OCI-LY1 (cell line): ENCODE measurements at regions not wholly inside any gene's neighbourhood (a gene's known extent, or its start where the extent isn't known, plus 50 kb on each side); places are given as distances from the start of the nearest gene placed in this dataset.

Experiments used
- H2AFZ ChIP-seq: fragments of 200-600 bp; sonication (generic), shearing (Covaris generic); 2 replicates; pipeline ENCODE4 v1.6.0; 2014; ENCODE audit warnings: antibody characterized with exemption, mild to moderate bottlenecking, low read length
- H3F3A ChIP-seq: fragments of 200-600 bp; sonication (generic), shearing (Covaris generic); 2 replicates; pipeline ENCODE4 v1.6.0; 2014; ENCODE audit warnings: mild to moderate bottlenecking, antibody characterized with exemption, low read length, moderate library complexity; ENCODE audit not compliant: insufficient read depth
- H3K27ac ChIP-seq: fragments of 200-600 bp; sonication (generic); 2 replicates; pipeline ENCODE4 v1.5.1; 2014; ENCODE audit warnings: low read length, mixed run types, mild to moderate bottlenecking, low read depth; ENCODE audit not compliant: poor library complexity, severe bottlenecking
- H3K27me3 ChIP-seq: fragments of 200-600 bp; sonication (generic); 2 replicates; pipeline ENCODE4 v1.6.0; 2014; ENCODE audit warnings: antibody characterized with exemption, mild to moderate bottlenecking, low read length, moderate library complexity; ENCODE audit not compliant: insufficient read depth
- H3K36me3 ChIP-seq: fragments of 200-600 bp; sonication (generic); 2 replicates; pipeline ENCODE4 v1.6.1; 2014; ENCODE audit warnings: mild to moderate bottlenecking, antibody characterized with exemption, low read length, moderate library complexity, mixed read lengths; ENCODE audit not compliant: insufficient read depth
- H3K4me1 ChIP-seq: fragments of 200-600 bp; sonication (generic); 2 replicates; pipeline ENCODE4 v1.5.1; 2014; ENCODE audit warnings: mild to moderate bottlenecking, low read length, moderate library complexity; ENCODE audit not compliant: insufficient read depth, severe bottlenecking
- H3K4me2 ChIP-seq: fragments of 200-600 bp; sonication (generic), shearing (Covaris generic); 2 replicates; pipeline ENCODE4 v1.6.1; 2014; ENCODE audit warnings: low read length
- H3K4me3 ChIP-seq: fragments of 200-600 bp; sonication (generic); 2 replicates; pipeline ENCODE4 v1.5.1; 2014; ENCODE audit warnings: low read length, low read depth, mild to moderate bottlenecking, mixed read lengths; ENCODE audit not compliant: poor library complexity, severe bottlenecking
- H3K79me2 ChIP-seq: fragments of 200-600 bp; shearing (Covaris generic); 2 replicates; pipeline ENCODE4 v1.6.1; 2016; ENCODE audit warnings: mixed run types, low read length, mixed read lengths; ENCODE audit not compliant: insufficient read depth
- H3K9ac ChIP-seq: fragments of 200-600 bp; sonication (generic), shearing (Covaris generic); 2 replicates; pipeline ENCODE4 v1.6.1; 2014; ENCODE audit warnings: mild to moderate bottlenecking, low read length, mixed read lengths
- H3K9me2 ChIP-seq: fragments of 200-600 bp; sonication (generic), shearing (Covaris generic); 2 replicates; pipeline ENCODE4 v1.6.1; 2014; ENCODE audit warnings: low read depth, mild to moderate bottlenecking, low read length, mixed read lengths
- H3K9me3 ChIP-seq: fragments of 200-600 bp; shearing (Covaris generic); 2 replicates; pipeline ENCODE4 v1.6.1; 2014; ENCODE audit warnings: low read length, mixed read lengths
- H4K20me1 ChIP-seq: fragments of 200-600 bp; sonication (generic), shearing (Covaris generic); 2 replicates; pipeline ENCODE4 v1.6.0; 2016; ENCODE audit warnings: mild to moderate bottlenecking, low read length; ENCODE audit not compliant: insufficient read depth
- CTCF ChIP-seq: fragments of 200-600 bp; sonication (generic), shearing (Covaris generic); IDR thresholded peaks from 2 replicates; pipeline ENCODE4 v1.5.1; 2017; ENCODE audit warnings: mild to moderate bottlenecking, antibody characterized with exemption, low read length, moderate library complexity, mixed read lengths
- EZH2 ChIP-seq: fragments of 200-600 bp; sonication (generic), shearing (Covaris generic); IDR thresholded peaks from 2 replicates; pipeline ENCODE4 v1.8.0; 2017; ENCODE audit warnings: borderline replicate concordance, mixed run types, mild to moderate bottlenecking, antibody characterized with exemption, low read length, moderate library complexity, mixed read lengths

DNA sequence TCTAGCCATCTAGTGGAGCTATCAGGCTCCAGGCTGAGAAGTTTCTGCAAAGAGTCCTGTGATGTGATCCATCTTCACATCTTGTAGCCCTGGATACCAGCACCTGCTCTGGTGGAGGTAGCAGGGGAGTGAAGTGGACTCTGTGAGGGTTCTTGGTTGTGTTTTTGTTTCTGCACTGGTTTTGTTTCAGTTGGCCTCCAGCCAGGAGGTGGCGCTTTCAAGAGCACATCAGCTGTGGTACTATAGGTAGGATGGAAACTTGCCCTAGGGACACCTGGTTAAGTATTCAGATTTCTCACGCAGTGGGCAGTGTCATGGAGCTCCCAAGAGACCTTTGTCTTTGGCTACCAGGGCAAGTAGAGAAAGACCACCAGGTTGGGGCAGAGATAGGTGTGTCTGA lies 257.5 kb upstream of the SLC7A11 start:
- TF ChIP-seq EZH2 (no peak), CTCF (peak; percentile 32; the same call in 1 of the 2 replicates)
- Histone ChIP-seq H3K36me3 (no peaks in the 10 kb centered on the region), H3K9me2 (no peaks in the 10 kb centered on the region), H3K4me1 (no peaks in the 10 kb centered on the region), H3K9me3 (no peaks in the 10 kb centered on the region), H3F3A (no peaks in the 10 kb centered on the region), H3K27me3 (no peaks in the 10 kb centered on the region), H4K20me1 (no peaks in the 10 kb centered on the region), H3K9ac (no peak overlapping the region), H3K27ac (no peak overlapping the region), H3K79me2 (no peaks in the 10 kb centered on the region), H3K4me2 (no peak overlapping the region), H2AFZ (no peak overlapping the region), H3K4me3 (no peak overlapping the region)

GRCh38 chr4:138494931-138495330 lies 252.8 kb upstream of the SLC7A11 start:
- Histone ChIP-seq H3K27me3 (no peaks in the 10 kb centered on the region), H3K9ac (no peak overlapping the region), H3K4me1 (no peaks in the 10 kb centered on the region), H3F3A (no peaks in the 10 kb centered on the region), H4K20me1 (no peaks in the 10 kb centered on the region), H3K79me2 (no peaks in the 10 kb centered on the region), H3K4me3 (no peak overlapping the region), H3K9me2 (no peaks in the 10 kb centered on the region), H3K9me3 (no peaks in the 10 kb centered on the region), H3K36me3 (no peaks in the 10 kb centered on the region), H3K4me2 (no peak overlapping the region), H3K27ac (no peak overlapping the region), H2AFZ (no peak overlapping the region)
- no peak for TF ChIP-seq EZH2
- TF ChIP-seq CTCF, result peak; percentile 27; the same call in 1 of the 2 replicates

GRCh38 chr4:138494116-138494515 lies 252.0 kb upstream of the SLC7A11 start:
- TF ChIP-seq EZH2 (no peak), CTCF (no peak)
- no peak overlapping the region for H3K4me2 ChIP-seq
- H3K9me2 ChIP-seq, result no peaks in the 10 kb centered on the region
- no peaks in the 10 kb centered on the region for H3F3A ChIP-seq
- no peaks in the 10 kb centered on the region for H4K20me1 ChIP-seq
- H3K27me3 ChIP-seq, result no peaks in the 10 kb centered on the region
- H3K9ac ChIP-seq, result no peak overlapping the region
- no peak overlapping the region for H3K4me3 ChIP-seq
- H3K27ac ChIP-seq, result no peak overlapping the region
- no peak overlapping the region for H2AFZ ChIP-seq
- no peaks in the 10 kb centered on the region for H3K36me3 ChIP-seq
- H3K79me2 ChIP-seq, result no peaks in the 10 kb centered on the region
- H3K4me1 ChIP-seq, result no peaks in the 10 kb centered on the region
- no peaks in the 10 kb centered on the region for H3K9me3 ChIP-seq
